HUES6 (cell line): ENCODE measurements at regions not wholly inside any gene's neighbourhood (a gene's known extent, or its start where the extent isn't known, plus 50 kb on each side); places are given as distances from the start of the nearest gene placed in this dataset.

Experiments used
- H3K27ac ChIP-seq: 2 replicates; pipeline ENCODE4 v1.7.0; 2013; ENCODE audit warnings: low read depth, mild to moderate bottlenecking, low read length, inconsistent platforms
- H3K27me3 ChIP-seq: 2 replicates; pipeline ENCODE4 v1.6.1; 2013; ENCODE audit warnings: low read length; ENCODE audit not compliant: control insufficient read depth, insufficient read depth
- H3K36me3 ChIP-seq: 2 replicates; pipeline ENCODE4 v1.6.1; 2013; ENCODE audit warnings: low read length; ENCODE audit not compliant: control insufficient read depth, insufficient read depth
- H3K4me1 ChIP-seq: 2 replicates; pipeline ENCODE4 v1.6.1; 2013; ENCODE audit warnings: low read length; ENCODE audit not compliant: control insufficient read depth, insufficient read depth
- H3K4me3 ChIP-seq: 2 replicates; pipeline ENCODE4 v1.5.1; 2013; ENCODE audit warnings: low read depth, low read length
- H3K9ac ChIP-seq: one replicate; pipeline ENCODE4 v1.6.1; 2013; ENCODE audit warnings: mild to moderate bottlenecking, low read length
- H3K9me3 ChIP-seq: 2 replicates; pipeline ENCODE4 v1.6.1; 2013; ENCODE audit warnings: low read depth, low read length; ENCODE audit not compliant: control insufficient read depth, insufficient read depth

GRCh38 chr7:84547331-84547730 lies 352.7 kb upstream of the SEMA3A start:
- Histone ChIP-seq H3K9ac (no peak overlapping the region), H3K27ac (no peak overlapping the region), H3K27me3 (no peaks in the 10 kb centered on the region), H3K9me3 (no peaks in the 10 kb centered on the region), H3K4me1 (peaks cover 15% of the 10 kb centered on the region), H3K4me3 (no peak overlapping the region), H3K36me3 (no peaks in the 10 kb centered on the region)

- H3K4me1 ChIP-seq, result peaks cover 15% of the 10 kb centered on the region
- H3K27ac ChIP-seq, result no peak overlapping the region
- no peak overlapping the region for H3K4me3 ChIP-seq
These were observed 351.8 kb upstream of the SEMA3A start for GRCh38 chr7:84546403-84546802.

GRCh38 chr7:84538268-84538667 lies 343.7 kb upstream of the SEMA3A start:
- Histone ChIP-seq H3K27ac (no peak overlapping the region), H3K27me3 (no peaks in the 10 kb centered on the region)

More at GRCh38 chr7:84546403-84546802, 351.8 kb upstream of the SEMA3A start:
- Histone ChIP-seq H3K27me3 (no peaks in the 10 kb centered on the region), H3K9ac (no peak overlapping the region), H3K9me3 (no peaks in the 10 kb centered on the region), H3K36me3 (no peaks in the 10 kb centered on the region)

GRCh38 chr7:84536271-84536870 lies 341.8 kb upstream of the SEMA3A start:
- Histone ChIP-seq H3K27me3 (no peaks in the 10 kb centered on the region), H3K36me3 (no peaks in the 10 kb centered on the region), H3K9me3 (no peaks in the 10 kb centered on the region), H3K9ac (no peak overlapping the region), H3K4me1 (peaks cover 17% of the 10 kb centered on the region), H3K27ac (no peak overlapping the region), H3K4me3 (no peak overlapping the region)

More at GRCh38 chr7:84538268-84538667, 343.7 kb upstream of the SEMA3A start:
- peaks cover 2% of the 10 kb centered on the region; the same call in 1 of the 2 replicates for H3K4me1 ChIP-seq
- no peak overlapping the region for H3K4me3 ChIP-seq
- no peak overlapping the region for H3K9ac ChIP-seq
- H3K9me3 ChIP-seq, result no peaks in the 10 kb centered on the region
- no peaks in the 10 kb centered on the region for H3K36me3 ChIP-seq

- Histone ChIP-seq H3K4me3 (no peak overlapping the region), H3K27ac (no peak overlapping the region), H3K9ac (no peak overlapping the region), H3K36me3 (no peaks in the 10 kb centered on the region), H3K9me3 (no peaks in the 10 kb centered on the region), H3K27me3 (no peaks in the 10 kb centered on the region), H3K4me1 (peaks cover 17% of the 10 kb centered on the region)
These were observed 341.1 kb upstream of the SEMA3A start for GRCh38 chr7:84535580-84536270.

GRCh38 chr7:84533182-84533581 lies 338.6 kb upstream of the SEMA3A start:
- peaks cover 20% of the 10 kb centered on the region for H3K4me1 ChIP-seq
- no peaks in the 10 kb centered on the region for H3K27me3 ChIP-seq
- H3K9ac ChIP-seq, result no peak overlapping the region
- no peak overlapping the region for H3K27ac ChIP-seq
- H3K4me3 ChIP-seq, result no peak overlapping the region
- no peaks in the 10 kb centered on the region for H3K9me3 ChIP-seq
- H3K36me3 ChIP-seq, result no peaks in the 10 kb centered on the region

GRCh38 chr7:84532196-84532595 lies 337.6 kb upstream of the SEMA3A start:
- no peaks in the 10 kb centered on the region for H3K27me3 ChIP-seq
- no peaks in the 10 kb centered on the region for H3K9me3 ChIP-seq
- peaks cover 20% of the 10 kb centered on the region for H3K4me1 ChIP-seq
- no peak overlapping the region for H3K9ac ChIP-seq
- H3K27ac ChIP-seq, result peak overlapping the region; percentile 61; the same call in 1 of the 2 replicates
- no peaks in the 10 kb centered on the region for H3K36me3 ChIP-seq
- no peak overlapping the region for H3K4me3 ChIP-seq

GRCh38 chr7:84529480-84530205 lies 335.1 kb upstream of the SEMA3A start:
- no peak overlapping the region for H3K27ac ChIP-seq
- no peak overlapping the region for H3K4me3 ChIP-seq
- H3K9ac ChIP-seq, result no peak overlapping the region
- no peaks in the 10 kb centered on the region for H3K36me3 ChIP-seq
- no peaks in the 10 kb centered on the region for H3K9me3 ChIP-seq
- H3K4me1 ChIP-seq, result peaks cover 20% of the 10 kb centered on the region
- no peaks in the 10 kb centered on the region for H3K27me3 ChIP-seq

- Histone ChIP-seq H3K4me1 (peaks cover 20% of the 10 kb centered on the region), H3K9me3 (no peaks in the 10 kb centered on the region), H3K4me3 (no peak overlapping the region), H3K27ac (no peak overlapping the region), H3K27me3 (no peaks in the 10 kb centered on the region), H3K9ac (no peak overlapping the region), H3K36me3 (no peaks in the 10 kb centered on the region)
These were observed 334.3 kb upstream of the SEMA3A start for GRCh38 chr7:84528756-84529479.

GRCh38 chr7:84524714-84525694 lies 330.4 kb upstream of the SEMA3A start:
- Histone ChIP-seq H3K36me3 (no peaks in the 10 kb centered on the region), H3K4me3 (no peak overlapping the region), H3K4me1 (peaks cover 3% of the 10 kb centered on the region; the same call in 1 of the 2 replicates), H3K9ac (no peak overlapping the region), H3K27ac (no peak overlapping the region), H3K27me3 (no peaks in the 10 kb centered on the region), H3K9me3 (no peaks in the 10 kb centered on the region)
